ENCODE measurements at regions not wholly inside any gene's neighbourhood (a gene's known extent, or its start where the extent isn't known, plus 50 kb on each side); places are given as distances from the start of the nearest gene placed in this dataset.

- TF ChIP-seq CTCF (IDR thresholded peaks at IDR 0.05) (no peak), POLR2A (IDR thresholded peaks at IDR 0.05) (no peak), POLR2AphosphoS5 (IDR thresholded peaks at IDR 0.05) (no peak)
Measured at GRCh38 chr2:120465701-120465988, 119.7 kb downstream of the INHBB start.
